ENCODE measurements at regions not wholly inside any gene's neighbourhood (a gene's known extent, or its start where the extent isn't known, plus 50 kb on each side); places are given as distances from the start of the nearest gene placed in this dataset.

- TF ChIP-seq CTCF (IDR thresholded peaks at IDR 0.05), result no peak
- no peaks in the 10 kb centered on the region for H3K27me3 ChIP-seq (ENCODE audit: low read depth)
- no peaks in the 10 kb centered on the region for H3K9me3 ChIP-seq
- peaks cover 5% of the 10 kb centered on the region for H3K4me1 ChIP-seq
- intact Hi-C loops (cut with DNase I), result no loop called here
- no peak overlapping the region for H3K27ac ChIP-seq
- no peaks in the 10 kb centered on the region for H3K36me3 ChIP-seq
- DNase-seq, result no peak
- H3K4me3 ChIP-seq, result no peak overlapping the region
- no peak for ATAC-seq
Observed at GRCh38 chr13:33366469-33367062, 81.0 kb upstream of the STARD13 start.

- H3K4me1 ChIP-seq, result peaks cover 5% of the 10 kb centered on the region
- no peak for TF ChIP-seq CTCF (IDR thresholded peaks at IDR 0.05)
- no peaks in the 10 kb centered on the region for H3K36me3 ChIP-seq
- no peaks in the 10 kb centered on the region for H3K9me3 ChIP-seq
- no peak overlapping the region for H3K4me3 ChIP-seq
- intact Hi-C loops (cut with DNase I), result no loop called here
- no peaks in the 10 kb centered on the region for H3K27me3 ChIP-seq (ENCODE audit: low read depth)
- H3K27ac ChIP-seq, result no peak overlapping the region
- no peak for DNase-seq
- ATAC-seq, result no peak
Observed at GRCh38 chr13:33367171-33367895, 81.8 kb upstream of the STARD13 start.

GRCh38 chr13:33367926-33368325 lies 82.4 kb upstream of the STARD13 start:
- DNase-seq (no peak), ATAC-seq (peak; percentile 49 to 67)
- Histone ChIP-seq H3K36me3 (no peaks in the 10 kb centered on the region), H3K27ac (no peak overlapping the region), H3K4me3 (no peak overlapping the region), H3K9me3 (no peaks in the 10 kb centered on the region), H3K4me1 (peaks cover 5% of the 10 kb centered on the region), H3K27me3 (ENCODE audit: low read depth) (no peaks in the 10 kb centered on the region)
- TF ChIP-seq CTCF (IDR thresholded peaks at IDR 0.05), result no peak
- intact Hi-C loops (cut with DNase I), result no loop called here

- H3K9me3 ChIP-seq, result no peaks in the 10 kb centered on the region
- no peak for DNase-seq
- H3K27ac ChIP-seq, result no peak overlapping the region
- H3K4me3 ChIP-seq, result no peak overlapping the region
- intact Hi-C loops (cut with DNase I), result no loop called here
- TF ChIP-seq CTCF (IDR thresholded peaks at IDR 0.05), result no peak
- no peaks in the 10 kb centered on the region for H3K27me3 ChIP-seq (ENCODE audit: low read depth)
- ATAC-seq, result no peak
- H3K4me1 ChIP-seq, result peaks cover 5% of the 10 kb centered on the region
- H3K36me3 ChIP-seq, result no peaks in the 10 kb centered on the region
Observed at GRCh38 chr13:33369073-33369472, 83.5 kb upstream of the STARD13 start.

GRCh38 chr13:33372251-33372919 lies 86.8 kb upstream of the STARD13 start:
- no peak overlapping the region for H3K4me3 ChIP-seq
- DNase-seq, result no peak
- no peaks in the 10 kb centered on the region for H3K27me3 ChIP-seq (ENCODE audit: low read depth)
- no peaks in the 10 kb centered on the region for H3K36me3 ChIP-seq
- H3K9me3 ChIP-seq, result no peaks in the 10 kb centered on the region
- no peak for ATAC-seq
- H3K4me1 ChIP-seq, result peaks cover 3% of the 10 kb centered on the region
- intact Hi-C loops (cut with DNase I), result no loop called here
- no peak for TF ChIP-seq CTCF (IDR thresholded peaks at IDR 0.05)
- no peak overlapping the region for H3K27ac ChIP-seq

Data from lower lobe of right lung (tissue), 2 donors.